ENCODE measurements at regions not wholly inside any gene's neighbourhood (a gene's known extent, or its start where the extent isn't known, plus 50 kb on each side); places are given as distances from the start of the nearest gene placed in this dataset.

DNA sequence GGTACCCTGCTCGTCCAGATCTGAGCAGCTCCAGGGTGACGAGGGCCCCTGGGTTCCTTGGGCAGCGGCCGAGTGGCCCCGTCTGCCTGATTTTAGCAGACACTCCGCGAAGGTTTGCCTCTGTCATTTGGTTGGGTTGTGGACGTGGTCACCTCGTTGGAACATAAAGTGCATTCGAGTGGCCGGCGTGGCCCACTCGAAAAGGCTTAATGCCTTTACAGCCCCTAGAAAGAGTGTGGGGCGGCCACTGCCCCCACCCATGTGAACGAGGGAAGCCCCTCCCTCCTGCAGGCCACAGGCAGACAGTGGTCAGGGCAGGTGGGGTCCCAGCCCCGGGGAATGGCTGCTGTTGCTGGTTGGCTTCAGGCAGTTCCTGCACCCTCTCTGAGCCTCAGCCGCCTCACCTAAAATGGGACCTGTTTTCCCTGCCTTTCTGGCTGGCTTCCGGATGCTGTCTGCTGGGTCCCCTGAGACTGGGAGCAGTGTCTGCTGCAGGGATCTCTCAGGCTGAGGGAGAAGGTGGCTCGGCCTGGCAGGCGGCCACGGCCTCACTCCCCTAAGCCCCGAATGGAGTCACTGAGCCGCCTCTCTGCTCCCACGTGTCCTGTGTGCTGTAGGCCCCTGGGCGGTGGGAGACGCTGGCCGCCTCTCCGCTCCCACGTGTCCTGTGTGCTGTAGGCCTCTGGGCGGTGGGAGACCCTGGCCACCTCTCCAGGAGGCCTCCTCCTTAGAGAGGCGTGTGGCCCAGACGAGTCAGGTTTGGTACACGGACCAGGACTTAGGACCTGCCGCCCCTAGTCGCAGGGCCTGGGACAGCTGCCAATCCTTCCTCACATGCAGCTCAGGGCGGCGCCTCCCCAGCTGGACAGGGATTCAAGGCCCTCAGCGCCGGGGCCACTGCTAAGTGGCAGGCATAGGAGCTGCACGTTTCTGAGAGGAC, 233.0 kb downstream of the ERMARD start:
- TF ChIP-seq, protein P1, sequence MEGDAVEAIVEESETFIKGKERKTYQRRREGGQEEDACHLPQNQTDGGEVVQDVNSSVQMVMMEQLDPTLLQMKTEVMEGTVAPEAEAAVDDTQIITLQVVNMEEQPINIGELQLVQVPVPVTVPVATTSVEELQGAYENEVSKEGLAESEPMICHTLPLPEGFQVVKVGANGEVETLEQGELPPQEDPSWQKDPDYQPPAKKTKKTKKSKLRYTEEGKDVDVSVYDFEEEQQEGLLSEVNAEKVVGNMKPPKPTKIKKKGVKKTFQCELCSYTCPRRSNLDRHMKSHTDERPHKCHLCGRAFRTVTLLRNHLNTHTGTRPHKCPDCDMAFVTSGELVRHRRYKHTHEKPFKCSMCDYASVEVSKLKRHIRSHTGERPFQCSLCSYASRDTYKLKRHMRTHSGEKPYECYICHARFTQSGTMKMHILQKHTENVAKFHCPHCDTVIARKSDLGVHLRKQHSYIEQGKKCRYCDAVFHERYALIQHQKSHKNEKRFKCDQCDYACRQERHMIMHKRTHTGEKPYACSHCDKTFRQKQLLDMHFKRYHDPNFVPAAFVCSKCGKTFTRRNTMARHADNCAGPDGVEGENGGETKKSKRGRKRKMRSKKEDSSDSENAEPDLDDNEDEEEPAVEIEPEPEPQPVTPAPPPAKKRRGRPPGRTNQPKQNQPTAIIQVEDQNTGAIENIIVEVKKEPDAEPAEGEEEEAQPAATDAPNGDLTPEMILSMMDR (IDR thresholded peaks at IDR 0.05), result no peak
- TF ChIP-seq POLR2A (IDR thresholded peaks at IDR 0.05) (no peak), POLR2AphosphoS5 (IDR thresholded peaks at IDR 0.05) (no peak)
